GM19467 (cell line): ENCODE measurements at regions not wholly inside any gene's neighbourhood (a gene's known extent, or its start where the extent isn't known, plus 50 kb on each side); places are given as distances from the start of the nearest gene placed in this dataset.

ENCODE experiments used
- ATAC-seq: cut with Tn5 transposase; IDR thresholded peaks from one replicate; pipeline ENCODE4 v1.9.1; 2021; ENCODE audit warnings: mild to moderate bottlenecking, moderate library complexity; ENCODE audit not compliant: unreplicated experiment

DNA sequence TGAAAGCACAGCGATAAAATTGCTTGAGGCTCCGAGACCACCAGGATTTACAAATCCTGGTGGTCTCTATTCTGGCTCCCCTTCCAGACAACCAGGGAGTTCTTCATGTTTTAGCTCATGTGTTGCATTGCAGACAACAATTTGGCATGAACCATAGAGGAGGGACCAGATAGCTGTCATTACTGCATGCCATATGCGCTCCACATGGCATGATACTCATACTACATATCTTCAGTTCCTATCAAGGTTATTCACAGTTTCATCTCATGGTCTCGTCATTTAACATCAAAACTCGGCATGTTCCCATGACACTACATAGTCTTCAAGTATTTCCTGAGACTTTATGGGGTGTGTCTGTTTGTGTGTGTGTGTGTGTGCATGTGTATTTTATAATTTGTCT, 220.3 kb downstream of the OR13H1 start:
- ATAC-seq: no peak

DNA sequence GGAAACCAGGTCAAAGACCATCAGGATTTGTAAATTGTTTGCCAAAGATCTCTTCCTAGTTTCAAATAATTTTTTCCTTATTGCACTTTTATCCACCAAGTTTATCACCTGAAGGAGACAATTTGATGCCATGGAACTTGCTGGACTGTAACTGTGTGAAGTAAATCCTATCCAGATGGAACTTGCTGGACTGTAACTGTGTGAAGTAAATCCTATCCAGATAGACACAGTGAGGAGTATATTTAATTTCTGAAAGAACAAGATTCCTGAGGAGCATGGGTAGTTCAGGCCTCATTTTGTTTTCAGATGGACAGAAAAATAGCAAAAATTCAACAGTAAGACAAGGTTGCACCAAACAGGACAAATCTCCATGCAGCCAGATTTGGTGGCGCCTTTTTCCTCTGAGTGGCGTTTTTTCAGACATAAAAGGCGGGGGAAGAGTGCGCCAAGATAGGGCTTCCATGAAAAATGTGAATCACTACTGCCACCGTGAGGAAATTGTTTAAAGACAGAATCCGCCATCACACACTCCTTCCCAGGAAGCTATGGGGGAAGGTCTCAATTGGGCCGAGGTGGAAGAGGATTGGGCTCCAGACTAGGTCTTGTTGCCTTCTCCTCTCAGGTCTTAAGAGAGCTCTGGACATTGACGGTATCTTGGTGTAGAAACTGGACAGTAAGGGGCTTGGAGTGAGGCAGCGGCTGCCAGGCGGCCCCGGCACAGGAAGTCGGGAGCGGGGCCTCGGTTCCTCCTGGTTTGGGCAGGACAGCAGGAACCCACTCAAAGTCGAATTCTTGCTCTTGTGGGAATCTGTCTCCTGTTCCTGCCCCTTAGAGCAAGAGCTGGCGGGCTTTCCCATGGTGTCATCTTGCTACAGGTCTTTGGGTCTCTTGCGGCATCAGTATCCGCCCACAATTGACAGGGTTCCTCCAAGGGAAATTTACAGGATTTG, 234.7 kb downstream of the OR13H1 start:
- ATAC-seq: peak; percentile 57

GRCh38 chrX:131779306-131779705, 235.4 kb downstream of the OR13H1 start:
- ATAC-seq: no peak

DNA sequence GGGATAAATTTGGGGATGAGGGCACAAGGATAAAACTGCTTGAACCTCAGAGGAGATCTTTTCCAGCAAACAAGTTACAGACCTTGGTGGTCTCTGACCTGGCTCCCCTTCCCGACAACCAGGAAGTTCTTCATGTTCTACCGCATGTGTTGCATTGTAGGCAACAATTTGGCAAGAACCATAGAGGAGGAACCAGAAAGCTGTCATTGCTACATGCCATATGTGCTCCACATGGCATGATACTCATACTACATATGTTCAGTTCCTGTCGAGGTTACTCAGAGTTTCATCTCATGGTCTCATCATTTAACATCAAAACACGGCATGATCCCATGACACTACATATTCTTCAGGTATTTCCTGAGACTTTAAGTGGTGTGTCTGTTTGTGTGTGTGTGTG, 235.9 kb downstream of the OR13H1 start:
- ATAC-seq: no peak

DNA sequence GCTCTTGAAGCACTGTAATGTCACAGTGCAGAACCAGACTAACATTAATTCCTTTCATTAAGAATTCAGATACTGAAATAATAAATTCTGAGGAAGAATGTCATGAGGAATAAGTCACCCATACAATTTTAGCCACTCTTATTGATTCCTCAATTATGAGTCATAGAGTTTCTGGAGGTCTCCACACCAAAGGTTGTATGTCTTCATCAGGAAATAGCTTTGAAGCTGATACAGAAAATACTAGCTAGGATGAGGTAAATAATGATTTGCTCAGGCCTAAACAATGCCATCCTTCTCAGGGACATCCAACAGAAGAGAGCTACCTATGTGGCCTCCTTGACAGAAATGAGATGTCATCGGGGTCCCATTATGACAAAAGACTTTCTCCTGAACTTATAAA, 238.8 kb downstream of the OR13H1 start:
- ATAC-seq: no peak

GRCh38 chrX:131783555-131784308, 239.4 kb upstream of the STK26 start:
- ATAC-seq: no peak

DNA sequence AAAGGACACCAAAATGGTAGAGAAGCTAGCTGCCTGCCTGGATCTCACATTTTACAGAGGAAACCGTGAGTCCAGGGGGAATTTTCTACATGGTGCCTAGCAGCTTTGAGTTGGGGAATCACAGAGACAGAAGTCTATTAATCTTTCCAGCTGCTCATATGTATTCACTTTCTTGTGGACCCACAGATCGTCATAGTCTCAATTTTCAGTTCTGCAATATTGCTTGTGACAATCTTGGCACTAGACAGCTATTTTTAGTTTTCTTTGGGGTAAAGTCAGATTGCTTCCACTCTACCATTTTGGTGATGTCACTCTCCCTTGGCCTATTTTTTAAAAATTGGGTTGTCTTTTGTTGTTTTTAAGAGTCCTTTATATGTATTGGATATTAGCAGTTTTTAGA, 233.4 kb upstream of the STK26 start:
- no peak for ATAC-seq

DNA sequence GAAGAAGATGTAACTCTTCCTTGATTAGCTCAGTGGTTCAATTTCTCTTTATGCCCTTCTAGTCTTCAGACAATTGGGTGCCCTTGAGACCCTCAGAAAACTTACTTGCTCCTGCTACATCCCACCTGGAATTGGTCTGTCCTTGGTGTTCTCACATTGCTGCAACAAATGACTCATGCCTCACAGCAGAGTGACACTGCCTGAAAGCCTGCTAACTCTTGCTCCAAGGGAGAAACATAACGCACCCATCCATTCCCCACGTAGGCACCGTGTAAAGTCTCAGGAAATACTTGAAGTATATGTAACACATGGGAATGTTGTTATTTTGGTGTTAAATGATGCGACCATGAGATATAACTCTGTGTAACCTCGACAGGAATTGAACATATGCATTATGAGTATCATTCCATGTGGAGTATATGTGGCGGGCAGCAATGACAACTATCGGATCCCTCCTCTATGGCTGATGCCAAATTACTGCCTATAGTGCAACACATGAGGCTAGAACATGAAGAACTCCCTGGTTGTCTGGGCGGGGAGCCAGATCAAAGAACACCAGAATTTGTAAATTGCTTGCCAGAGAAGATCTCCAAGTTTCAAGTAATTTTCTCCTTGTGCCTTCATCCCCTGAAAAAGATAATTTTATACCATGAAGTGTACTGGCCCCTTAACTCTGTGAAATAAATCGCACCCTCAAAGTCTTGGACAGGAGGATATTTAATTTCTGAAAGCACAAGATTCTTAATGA, 231.3 kb upstream of the STK26 start:
- no peak for ATAC-seq

DNA sequence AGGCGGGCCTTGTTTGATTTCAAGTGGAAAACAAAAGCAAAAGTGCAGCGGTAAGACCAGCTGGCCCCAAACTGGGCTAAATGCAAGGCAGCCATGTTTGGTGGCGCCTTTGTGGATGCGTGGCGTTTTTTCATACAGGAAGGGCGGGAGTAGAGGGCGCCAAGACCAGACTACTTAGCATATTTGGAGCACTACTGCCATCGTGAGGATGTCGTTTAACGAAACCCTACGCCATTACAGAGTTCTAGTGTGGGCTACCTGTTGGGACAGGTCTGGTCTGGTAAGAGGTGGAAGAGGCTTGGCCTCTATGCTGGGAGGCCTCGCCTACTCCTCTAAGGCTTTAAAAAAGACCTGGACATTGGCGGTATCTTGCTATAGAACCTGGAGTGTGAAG, 230.7 kb upstream of the STK26 start:
- peak; percentile 76 for ATAC-seq

DNA sequence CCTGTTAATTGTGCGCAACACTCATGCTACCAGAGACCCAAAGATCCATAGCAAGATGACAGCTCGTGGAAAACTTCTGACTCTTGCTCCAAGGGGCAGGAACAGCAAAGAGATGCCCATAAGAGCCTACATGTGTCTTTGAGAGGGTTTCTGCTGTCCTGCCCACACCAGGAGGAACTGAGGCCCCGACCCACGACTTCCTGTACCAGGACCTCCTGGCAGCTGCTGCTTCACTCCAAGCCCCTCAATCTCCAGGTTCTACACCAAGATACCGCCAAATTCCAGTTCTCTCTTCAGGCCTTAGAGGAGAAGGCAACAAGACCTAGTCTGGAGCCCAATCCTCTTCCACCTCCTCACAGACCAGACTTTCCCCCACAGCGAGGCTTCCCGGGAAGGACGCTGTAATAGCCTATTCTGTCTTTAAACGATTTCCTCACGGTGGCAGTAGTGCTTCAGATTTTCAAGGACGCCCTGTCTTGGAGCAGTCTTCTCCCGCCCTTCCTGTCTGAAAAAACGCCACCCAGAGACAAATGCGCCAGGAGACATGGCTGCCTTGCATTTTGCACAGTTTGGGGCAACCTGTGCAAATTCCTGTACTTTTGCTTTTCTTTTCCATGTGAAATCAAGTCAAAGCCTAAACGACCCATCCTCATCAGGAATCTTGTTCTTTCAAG, 230.2 kb upstream of the STK26 start:
- ATAC-seq: peak; percentile 46

- ATAC-seq: no peak
Measured at GRCh38 chrX:131795442-131796229, 227.5 kb upstream of the STK26 start.

DNA sequence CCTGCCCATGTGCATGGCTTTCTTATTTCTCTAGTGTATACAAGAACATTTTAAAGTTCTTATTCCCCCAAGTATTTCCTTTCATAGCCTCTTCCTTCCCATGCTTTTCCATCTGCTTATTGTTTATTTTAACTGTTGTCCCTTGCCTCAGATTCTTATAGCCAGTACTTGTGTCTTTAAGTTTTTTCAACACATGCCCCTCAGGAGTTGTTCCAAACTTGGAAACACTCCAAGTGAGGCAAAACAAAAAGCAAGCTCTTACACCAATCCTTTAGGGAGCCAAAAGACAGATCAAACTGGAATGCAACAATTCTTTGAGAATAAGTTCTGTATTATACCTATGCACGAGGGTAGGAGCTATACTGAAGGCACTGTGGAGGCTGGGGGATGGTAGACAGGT, 222.0 kb upstream of the STK26 start:
- no peak for ATAC-seq

GRCh38 chrX:131801911-131802310, 221.2 kb upstream of the STK26 start:
- no peak for ATAC-seq

DNA sequence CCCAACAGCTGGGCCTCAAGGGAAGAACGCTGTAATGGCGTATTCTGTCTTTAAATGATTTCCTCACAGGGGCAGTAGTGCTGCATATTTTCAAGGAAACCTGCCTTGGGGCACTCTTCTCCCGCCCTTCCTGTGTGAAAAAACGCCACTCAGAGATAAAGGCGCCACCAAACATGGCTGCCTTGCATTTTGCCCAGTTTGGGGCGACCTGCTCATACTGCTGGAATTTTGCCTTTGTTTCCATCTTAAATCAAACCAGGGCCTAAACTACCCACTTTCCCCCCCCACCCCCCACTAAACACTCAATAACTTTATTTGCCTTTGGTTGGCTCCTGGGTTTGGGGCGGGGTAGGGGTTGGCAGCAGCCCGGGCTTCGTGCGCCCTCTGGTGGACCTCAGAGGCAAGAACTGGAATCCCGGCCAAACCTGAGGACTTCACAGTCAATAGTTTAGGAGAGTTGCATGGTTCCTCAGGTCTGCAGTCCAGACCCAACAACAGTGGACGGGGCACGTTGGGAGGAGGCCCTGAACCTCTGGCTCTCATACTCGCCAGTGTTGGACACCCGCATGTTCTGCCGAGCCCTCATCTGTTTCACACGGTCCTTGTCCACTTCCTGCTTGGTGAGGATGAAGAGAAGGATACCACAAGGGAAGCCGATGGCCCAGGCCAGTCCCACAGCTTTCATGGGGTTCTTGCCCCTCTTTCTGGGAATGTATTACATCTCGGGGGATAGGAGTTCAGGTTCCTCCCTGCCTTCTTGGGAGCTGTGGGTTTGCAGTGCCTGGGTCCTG, 220.1 kb upstream of the STK26 start:
- peak; percentile 87 for ATAC-seq

- ATAC-seq: peak; percentile 85
Measured at GRCh38 chrX:131812847-131813825, 210.0 kb upstream of the STK26 start.

DNA sequence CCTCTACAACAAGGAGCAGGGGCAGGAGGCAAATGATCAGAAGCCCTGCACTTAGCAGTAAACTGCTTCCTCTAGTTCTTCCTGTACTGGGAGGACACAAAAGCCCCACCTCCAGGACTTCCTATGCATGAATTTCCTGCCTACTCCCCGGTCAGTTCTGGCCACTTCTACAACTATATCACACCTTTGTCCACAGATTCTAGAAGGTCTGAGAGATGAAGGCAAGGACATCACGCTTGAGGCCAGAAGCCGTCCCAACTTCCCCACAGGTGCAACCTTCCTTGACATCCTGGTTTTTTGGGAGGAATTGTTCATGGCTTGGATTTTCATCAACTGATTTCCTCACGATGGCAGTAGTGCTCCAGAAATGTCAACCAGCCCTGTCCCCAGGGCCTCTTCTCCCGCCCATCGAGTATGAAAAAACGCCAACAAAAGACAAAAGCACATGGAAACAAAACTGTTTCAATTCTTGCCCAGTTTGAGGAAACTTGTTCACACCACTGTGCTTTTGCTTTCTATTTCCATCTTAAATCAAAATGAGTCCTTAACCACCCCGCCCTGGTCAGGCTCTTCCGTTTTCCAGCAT, 206.5 kb upstream of the STK26 start:
- peak; percentile 42 for ATAC-seq

DNA sequence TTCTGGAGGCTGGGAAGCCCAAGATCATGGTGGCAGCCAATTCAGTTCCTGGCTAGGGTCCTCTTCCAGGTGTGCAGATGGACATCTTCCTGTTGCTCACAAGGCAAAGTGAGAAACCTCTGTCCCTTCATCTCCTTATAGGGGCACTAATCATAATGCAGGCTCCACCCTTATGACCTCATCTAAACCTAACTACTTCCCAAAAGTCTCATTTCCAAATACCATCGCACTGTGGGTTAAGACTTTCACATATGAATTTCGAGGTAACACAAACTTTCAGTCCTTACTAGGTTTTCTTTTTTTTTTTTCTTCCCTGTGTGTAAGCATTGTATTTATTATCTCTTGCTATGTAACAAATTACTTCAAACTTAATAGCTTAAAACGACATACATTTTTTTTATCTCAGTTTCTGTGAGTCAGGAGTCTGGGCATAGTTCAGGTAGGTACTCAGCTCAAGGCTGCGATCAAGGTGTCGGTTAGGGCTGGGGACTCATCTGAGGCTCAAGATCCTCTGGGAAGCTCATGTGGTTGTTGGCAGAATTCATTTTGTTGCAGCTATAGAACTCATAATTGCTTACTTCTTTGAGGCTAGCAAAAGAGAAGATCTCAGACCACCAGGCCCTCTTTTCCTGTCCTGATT, 204.7 kb upstream of the STK26 start:
- no peak for ATAC-seq
